NCI-H2227 (cell line): ENCODE measurements at regions not wholly inside any gene's neighbourhood (a gene's known extent, or its start where the extent isn't known, plus 50 kb on each side); places are given as distances from the start of the nearest gene placed in this dataset.

Source experiments
- DNase-seq: peaks from one replicate; lab custom pipeline; 2025; ENCODE audit not compliant: unreplicated experiment; lab: John Stamatoyannopoulos, UW

DNA sequence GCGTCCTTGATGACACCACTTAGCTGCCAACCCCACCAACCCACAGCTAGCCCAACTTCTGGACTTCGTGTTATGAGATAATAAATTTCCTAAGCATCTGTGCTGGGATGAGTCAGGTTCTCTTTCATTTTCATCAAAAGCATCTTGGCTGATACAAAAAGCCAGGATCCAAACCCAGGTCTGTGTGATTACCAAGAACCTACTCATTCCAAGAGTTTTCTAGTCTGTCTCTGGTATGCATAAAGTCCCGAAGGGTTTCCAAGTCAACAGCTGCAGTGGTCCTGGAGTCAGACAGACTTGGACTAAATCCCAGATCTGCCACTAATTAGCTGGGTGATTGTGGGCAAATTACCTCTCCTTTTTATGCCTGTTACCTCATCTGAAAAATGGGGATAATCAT, 55.5 kb upstream of the SERP2 start:
- DNase-seq = no peak

DNA sequence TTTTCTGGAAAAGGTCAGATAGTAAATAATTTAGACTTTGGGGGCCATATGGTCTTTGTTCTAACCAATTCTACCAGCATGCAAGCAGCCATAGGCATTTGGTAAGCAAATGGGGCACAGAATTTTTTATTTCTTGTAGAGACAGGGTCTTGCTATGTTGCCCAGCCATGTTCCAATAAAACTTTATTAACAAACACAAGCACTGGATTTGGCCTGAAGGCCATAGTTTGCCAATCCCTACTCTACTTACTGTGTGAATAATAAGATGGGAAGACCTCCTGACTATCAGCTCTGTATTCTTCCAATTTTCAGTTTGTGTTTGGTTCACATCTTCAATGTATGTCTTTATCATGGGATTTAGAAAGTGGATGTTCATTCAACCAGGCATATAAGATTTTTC, 53.0 kb upstream of the SERP2 start:
- DNase-seq = no peak

DNA sequence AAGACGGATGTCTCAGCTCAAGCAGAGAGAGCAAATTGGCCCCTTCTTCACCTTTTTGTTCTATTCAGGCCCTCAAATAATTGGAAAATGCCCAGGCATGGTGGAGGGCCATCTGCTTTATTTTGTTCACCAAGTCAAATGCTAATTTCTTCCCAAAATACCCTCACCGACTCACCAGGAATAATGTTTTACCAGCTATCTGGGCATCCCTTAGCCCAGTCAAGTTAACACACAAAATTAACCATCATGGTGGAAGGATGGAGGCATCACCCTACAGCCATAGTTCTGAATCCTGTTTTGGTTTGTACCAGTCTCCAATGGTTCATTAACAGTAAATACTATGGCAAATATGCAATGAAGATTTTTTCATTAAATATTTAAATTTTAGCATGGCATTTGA, 51.7 kb upstream of the SERP2 start:
- no peak for DNase-seq

DNA sequence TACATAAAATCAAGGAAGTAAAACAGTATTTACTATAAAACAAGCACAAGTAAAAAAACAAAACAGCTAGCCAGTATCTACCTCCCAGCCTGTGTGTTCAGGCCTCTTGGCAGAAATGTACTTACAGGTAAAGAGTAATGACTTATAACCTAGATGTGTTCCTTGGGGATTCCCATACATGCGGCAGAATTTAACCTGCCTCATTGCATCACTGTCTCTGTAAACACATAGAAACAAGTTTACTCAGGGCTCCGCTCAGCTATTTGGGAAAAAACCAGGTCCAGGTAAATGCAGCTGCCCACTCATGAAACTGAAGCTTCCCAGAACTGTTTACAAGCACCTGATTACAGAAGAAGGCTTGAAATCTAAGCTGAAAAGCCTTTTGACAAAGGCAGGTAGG, 50.7 kb upstream of the SERP2 start:
- DNase-seq = no peak

DNA sequence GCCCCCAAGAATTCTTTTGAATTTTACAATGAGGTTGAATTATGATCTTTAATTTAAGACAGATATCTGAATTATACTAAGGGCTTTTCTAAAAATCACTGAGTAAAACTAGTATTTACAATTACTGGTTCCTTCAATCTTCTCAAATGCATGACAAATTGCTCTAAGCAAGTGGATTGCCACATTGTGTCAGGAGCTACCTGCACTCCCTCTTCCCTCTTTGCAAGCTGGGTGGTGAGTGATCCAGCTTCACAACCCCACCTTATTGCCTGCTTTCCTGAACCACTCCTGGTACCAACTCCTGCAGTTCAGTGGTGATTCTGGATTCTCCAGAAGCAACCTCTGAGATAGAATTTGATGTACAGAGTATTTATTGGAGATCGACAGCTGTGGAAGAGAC, 49.9 kb upstream of the SERP2 start:
- no peak for DNase-seq
